Activated T-cell treated with anti-CD3 and anti-CD28 coated beads, Interleukin-2, amount 50 U/mL, for 24 hours (primary cell): ENCODE measurements at regions not wholly inside any gene's neighbourhood (a gene's known extent, or its start where the extent isn't known, plus 50 kb on each side); places are given as distances from the start of the nearest gene placed in this dataset.

Experiments
- DNase-seq: peaks from one replicate; pipeline ENCODE4 v3.0.0-alpha.2; 2020
- H3K27ac Mint-ChIP-seq: 2 replicates; pipeline ENCODE4 v1.8.0; 2020; ENCODE audit warnings: mild to moderate bottlenecking, mixed read lengths
- H3K27me3 Mint-ChIP-seq: 2 replicates; pipeline ENCODE4 v1.8.0; 2020; ENCODE audit warnings: mixed read lengths
- H3K36me3 Mint-ChIP-seq: 2 replicates; pipeline ENCODE4 v1.8.0; 2020; ENCODE audit warnings: low read depth, mixed read lengths
- H3K4me1 Mint-ChIP-seq: 2 replicates; pipeline ENCODE4 v1.8.0; 2020; ENCODE audit warnings: low read depth, mixed read lengths
- H3K4me3 Mint-ChIP-seq: 2 replicates; pipeline ENCODE4 v1.8.0; 2020; ENCODE audit warnings: mild to moderate bottlenecking, moderate library complexity, mixed read lengths
- H3K9me3 Mint-ChIP-seq: 2 replicates; pipeline ENCODE4 v1.8.0; 2020; ENCODE audit warnings: mixed read lengths

GRCh38 chr2:18180912-18181311, 302.4 kb downstream of the KCNS3 start:
- Mint-ChIP-seq H3K4me3 (no peak overlapping the region), H3K9me3 (no peaks in the 10 kb centered on the region), H3K36me3 (no peaks in the 10 kb centered on the region), H3K27ac (no peak overlapping the region), H3K27me3 (peaks cover 20% of the 10 kb centered on the region), H3K4me1 (no peaks in the 10 kb centered on the region)
- DNase-seq: no peak

- H3K27ac Mint-ChIP-seq: no peak overlapping the region
- no peak overlapping the region for H3K4me3 Mint-ChIP-seq
- no peak for DNase-seq
- H3K9me3 Mint-ChIP-seq: no peaks in the 10 kb centered on the region
- H3K4me1 Mint-ChIP-seq: no peaks in the 10 kb centered on the region
- no peaks in the 10 kb centered on the region for H3K36me3 Mint-ChIP-seq
- H3K27me3 Mint-ChIP-seq: peaks cover 15% of the 10 kb centered on the region
These were observed 301.7 kb downstream of the KCNS3 start for GRCh38 chr2:18180031-18180610.

GRCh38 chr2:18178736-18179349, 300.4 kb downstream of the KCNS3 start:
- Mint-ChIP-seq H3K27ac (no peak overlapping the region), H3K9me3 (no peaks in the 10 kb centered on the region), H3K4me3 (no peak overlapping the region), H3K4me1 (no peaks in the 10 kb centered on the region), H3K27me3 (peaks cover 6% of the 10 kb centered on the region), H3K36me3 (no peaks in the 10 kb centered on the region)
- DNase-seq: no peak

- no peak overlapping the region for H3K4me3 Mint-ChIP-seq
- DNase-seq: no peak
- no peaks in the 10 kb centered on the region for H3K36me3 Mint-ChIP-seq
- H3K27me3 Mint-ChIP-seq: no peaks in the 10 kb centered on the region
- no peaks in the 10 kb centered on the region for H3K4me1 Mint-ChIP-seq
- no peak overlapping the region for H3K27ac Mint-ChIP-seq
- no peaks in the 10 kb centered on the region for H3K9me3 Mint-ChIP-seq
These were observed 298.3 kb downstream of the KCNS3 start for GRCh38 chr2:18176679-18177215.

- H3K27me3 Mint-ChIP-seq: peaks cover 8% of the 10 kb centered on the region
- no peak overlapping the region for H3K27ac Mint-ChIP-seq
- H3K36me3 Mint-ChIP-seq: no peaks in the 10 kb centered on the region
- no peak for DNase-seq
- no peaks in the 10 kb centered on the region for H3K4me1 Mint-ChIP-seq
- no peaks in the 10 kb centered on the region for H3K9me3 Mint-ChIP-seq
- H3K4me3 Mint-ChIP-seq: no peak overlapping the region
These were observed 294.1 kb downstream of the KCNS3 start for GRCh38 chr2:18172607-18173006.

- Mint-ChIP-seq H3K36me3 (no peaks in the 10 kb centered on the region), H3K27ac (no peak overlapping the region), H3K27me3 (peaks cover 8% of the 10 kb centered on the region), H3K9me3 (no peaks in the 10 kb centered on the region), H3K4me3 (no peak overlapping the region), H3K4me1 (no peaks in the 10 kb centered on the region)
- DNase-seq: no peak
These were observed 293.0 kb downstream of the KCNS3 start for GRCh38 chr2:18171191-18172139.

- H3K4me1 Mint-ChIP-seq: no peaks in the 10 kb centered on the region
- H3K27me3 Mint-ChIP-seq: peaks cover 8% of the 10 kb centered on the region
- no peak for DNase-seq
- H3K27ac Mint-ChIP-seq: no peak overlapping the region
- H3K4me3 Mint-ChIP-seq: no peak overlapping the region
- H3K36me3 Mint-ChIP-seq: no peaks in the 10 kb centered on the region
- H3K9me3 Mint-ChIP-seq: no peaks in the 10 kb centered on the region
These were observed 292.2 kb downstream of the KCNS3 start for GRCh38 chr2:18170642-18171041.

GRCh38 chr2:18169893-18170175, 291.4 kb downstream of the KCNS3 start:
- DNase-seq: no peak
- H3K27ac Mint-ChIP-seq: no peak overlapping the region

GRCh38 chr2:18169121-18169892, 290.8 kb downstream of the KCNS3 start:
- no peak for DNase-seq
- peaks cover 9% of the 10 kb centered on the region for H3K27me3 Mint-ChIP-seq
- no peaks in the 10 kb centered on the region for H3K36me3 Mint-ChIP-seq
- H3K27ac Mint-ChIP-seq: no peak overlapping the region
- H3K4me1 Mint-ChIP-seq: no peaks in the 10 kb centered on the region
- H3K9me3 Mint-ChIP-seq: no peaks in the 10 kb centered on the region
- no peak overlapping the region for H3K4me3 Mint-ChIP-seq

More at GRCh38 chr2:18169893-18170175, 291.4 kb downstream of the KCNS3 start:
- H3K4me3 Mint-ChIP-seq: no peak overlapping the region
- no peaks in the 10 kb centered on the region for H3K36me3 Mint-ChIP-seq
- no peaks in the 10 kb centered on the region for H3K4me1 Mint-ChIP-seq
- peaks cover 8% of the 10 kb centered on the region for H3K27me3 Mint-ChIP-seq
- no peaks in the 10 kb centered on the region for H3K9me3 Mint-ChIP-seq

- DNase-seq: no peak
- no peaks in the 10 kb centered on the region for H3K36me3 Mint-ChIP-seq
- no peaks in the 10 kb centered on the region for H3K4me1 Mint-ChIP-seq
- H3K27me3 Mint-ChIP-seq: peaks cover 11% of the 10 kb centered on the region
- H3K9me3 Mint-ChIP-seq: no peaks in the 10 kb centered on the region
- no peak overlapping the region for H3K4me3 Mint-ChIP-seq
- H3K27ac Mint-ChIP-seq: no peak overlapping the region
These were observed 289.4 kb downstream of the KCNS3 start for GRCh38 chr2:18167871-18168270.

- H3K4me3 Mint-ChIP-seq: no peak overlapping the region
- H3K27me3 Mint-ChIP-seq: peaks cover 3% of the 10 kb centered on the region
- H3K27ac Mint-ChIP-seq: no peak overlapping the region
- DNase-seq: no peak
- no peaks in the 10 kb centered on the region for H3K4me1 Mint-ChIP-seq
- no peaks in the 10 kb centered on the region for H3K9me3 Mint-ChIP-seq
- H3K36me3 Mint-ChIP-seq: no peaks in the 10 kb centered on the region
These were observed 283.2 kb downstream of the KCNS3 start for GRCh38 chr2:18161681-18162080.

- Mint-ChIP-seq H3K4me3 (no peak overlapping the region), H3K36me3 (no peaks in the 10 kb centered on the region), H3K27me3 (peaks cover 3% of the 10 kb centered on the region), H3K27ac (no peak overlapping the region), H3K9me3 (no peaks in the 10 kb centered on the region), H3K4me1 (no peaks in the 10 kb centered on the region)
- no peak for DNase-seq
These were observed 281.4 kb downstream of the KCNS3 start for GRCh38 chr2:18159896-18160295.

- Mint-ChIP-seq H3K27me3 (peaks cover under 1% of the 10 kb centered on the region), H3K4me1 (no peaks in the 10 kb centered on the region), H3K4me3 (no peak overlapping the region), H3K27ac (no peak overlapping the region), H3K9me3 (no peaks in the 10 kb centered on the region), H3K36me3 (no peaks in the 10 kb centered on the region)
- DNase-seq: no peak
These were observed 278.0 kb downstream of the KCNS3 start for GRCh38 chr2:18156421-18156820.

GRCh38 chr2:18156002-18156401, 277.5 kb downstream of the KCNS3 start:
- Mint-ChIP-seq H3K9me3 (no peaks in the 10 kb centered on the region), H3K27ac (no peak overlapping the region), H3K4me3 (no peak overlapping the region), H3K36me3 (no peaks in the 10 kb centered on the region), H3K27me3 (peaks cover 4% of the 10 kb centered on the region), H3K4me1 (no peaks in the 10 kb centered on the region)
- DNase-seq: no peak
